ENCODE measurements at regions not wholly inside any gene's neighbourhood (a gene's known extent, or its start where the extent isn't known, plus 50 kb on each side); places are given as distances from the start of the nearest gene placed in this dataset.

GRCh38 chr18:55787536-55788073, 199.6 kb upstream of the TCF4 start (continued):
- TF ChIP-seq ZBTB49 (CRISPR knock-in tag; IDR thresholded peaks at IDR 0.05; ENCODE audit: borderline replicate concordance) (no peak), ETS2 (tag; IDR thresholded peaks at IDR 0.05; ENCODE audit: borderline replicate concordance, poor library complexity, severe bottlenecking) (no peak), GATAD2A (IDR thresholded peaks at IDR 0.05) (no peak), TAF9B (IDR thresholded peaks at IDR 0.05; ENCODE audit: partially characterized antibody) (no peak), E2F8 (IDR thresholded peaks at IDR 0.05; ENCODE audit: low read depth, partially characterized antibody) (no peak), E2F1 (CRISPR knock-in tag; IDR thresholded peaks at IDR 0.05) (no peak), SMAD1 (IDR thresholded peaks at IDR 0.05; ENCODE audit: low read depth, low read length, partially characterized antibody) (no peak), L3MBTL2 (IDR thresholded peaks at IDR 0.05) (no peak), MTA2 (IDR thresholded peaks at IDR 0.05; ENCODE audit: low read depth) (no peak)
- TF ChIP-seq, protein P1, sequence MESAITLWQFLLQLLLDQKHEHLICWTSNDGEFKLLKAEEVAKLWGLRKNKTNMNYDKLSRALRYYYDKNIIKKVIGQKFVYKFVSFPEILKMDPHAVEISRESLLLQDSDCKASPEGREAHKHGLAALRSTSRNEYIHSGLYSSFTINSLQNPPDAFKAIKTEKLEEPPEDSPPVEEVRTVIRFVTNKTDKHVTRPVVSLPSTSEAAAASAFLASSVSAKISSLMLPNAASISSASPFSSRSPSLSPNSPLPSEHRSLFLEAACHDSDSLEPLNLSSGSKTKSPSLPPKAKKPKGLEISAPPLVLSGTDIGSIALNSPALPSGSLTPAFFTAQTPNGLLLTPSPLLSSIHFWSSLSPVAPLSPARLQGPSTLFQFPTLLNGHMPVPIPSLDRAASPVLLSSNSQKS (CRISPR knock-in tag; IDR thresholded peaks at IDR 0.05): no peak
- TF ChIP-seq, protein P2, sequence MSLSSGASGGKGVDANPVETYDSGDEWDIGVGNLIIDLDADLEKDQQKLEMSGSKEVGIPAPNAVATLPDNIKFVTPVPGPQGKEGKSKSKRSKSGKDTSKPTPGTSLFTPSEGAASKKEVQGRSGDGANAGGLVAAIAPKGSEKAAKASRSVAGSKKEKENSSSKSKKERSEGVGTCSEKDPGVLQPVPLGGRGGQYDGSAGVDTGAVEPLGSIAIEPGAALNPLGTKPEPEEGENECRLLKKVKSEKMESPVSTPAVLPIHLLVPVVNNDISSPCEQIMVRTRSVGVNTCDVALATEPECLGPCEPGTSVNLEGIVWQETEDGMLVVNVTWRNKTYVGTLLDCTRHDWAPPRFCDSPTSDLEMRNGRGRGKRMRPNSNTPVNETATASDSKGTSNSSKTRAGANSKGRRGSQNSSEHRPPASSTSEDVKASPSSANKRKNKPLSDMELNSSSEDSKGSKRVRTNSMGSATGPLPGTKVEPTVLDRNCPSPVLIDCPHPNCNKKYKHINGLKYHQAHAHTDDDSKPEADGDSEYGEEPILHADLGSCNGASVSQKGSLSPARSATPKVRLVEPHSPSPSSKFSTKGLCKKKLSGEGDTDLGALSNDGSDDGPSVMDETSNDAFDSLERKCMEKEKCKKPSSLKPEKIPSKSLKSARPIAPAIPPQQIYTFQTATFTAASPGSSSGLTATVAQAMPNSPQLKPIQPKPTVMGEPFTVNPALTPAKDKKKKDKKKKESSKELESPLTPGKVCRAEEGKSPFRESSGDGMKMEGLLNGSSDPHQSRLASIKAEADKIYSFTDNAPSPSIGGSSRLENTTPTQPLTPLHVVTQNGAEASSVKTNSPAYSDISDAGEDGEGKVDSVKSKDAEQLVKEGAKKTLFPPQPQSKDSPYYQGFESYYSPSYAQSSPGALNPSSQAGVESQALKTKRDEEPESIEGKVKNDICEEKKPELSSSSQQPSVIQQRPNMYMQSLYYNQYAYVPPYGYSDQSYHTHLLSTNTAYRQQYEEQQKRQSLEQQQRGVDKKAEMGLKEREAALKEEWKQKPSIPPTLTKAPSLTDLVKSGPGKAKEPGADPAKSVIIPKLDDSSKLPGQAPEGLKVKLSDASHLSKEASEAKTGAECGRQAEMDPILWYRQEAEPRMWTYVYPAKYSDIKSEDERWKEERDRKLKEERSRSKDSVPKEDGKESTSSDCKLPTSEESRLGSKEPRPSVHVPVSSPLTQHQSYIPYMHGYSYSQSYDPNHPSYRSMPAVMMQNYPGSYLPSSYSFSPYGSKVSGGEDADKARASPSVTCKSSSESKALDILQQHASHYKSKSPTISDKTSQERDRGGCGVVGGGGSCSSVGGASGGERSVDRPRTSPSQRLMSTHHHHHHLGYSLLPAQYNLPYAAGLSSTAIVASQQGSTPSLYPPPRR (CRISPR knock-in tag; IDR thresholded peaks at IDR 0.05; ENCODE audit: borderline replicate concordance): no peak
